Mesodermal cell (in vitro differentiated cells): ENCODE measurements at regions not wholly inside any gene's neighbourhood (a gene's known extent, or its start where the extent isn't known, plus 50 kb on each side); places are given as distances from the start of the nearest gene placed in this dataset.
A peak's percentile ranks its signal among the peaks of the same experiment; 100 is the strongest.

Source experiments
- H3K27ac ChIP-seq: 2 replicates; pipeline ENCODE4 v1.7.0; 2013; ENCODE audit warnings: mild to moderate bottlenecking, low read depth, low read length, moderate library complexity; ENCODE audit not compliant: severe bottlenecking
- H3K36me3 ChIP-seq: 2 replicates; pipeline ENCODE4 v1.7.1; 2013; ENCODE audit warnings: mild to moderate bottlenecking, low read length, moderate library complexity; ENCODE audit not compliant: control insufficient read depth, insufficient read depth
- H3K4me1 ChIP-seq: one replicate; pipeline ENCODE4 v1.7.1; 2013; ENCODE audit warnings: mild to moderate bottlenecking, low read length; ENCODE audit not compliant: insufficient read depth, control insufficient read depth, poor library complexity, severe bottlenecking
- H3K4me3 ChIP-seq: 2 replicates; pipeline ENCODE4 v1.7.0; 2013; ENCODE audit warnings: low read length, control low read depth, mild to moderate bottlenecking; ENCODE audit not compliant: insufficient read depth, poor library complexity, severe bottlenecking; ENCODE audit errors: extremely low read depth
- H3K9me3 ChIP-seq: 2 replicates; pipeline ENCODE4 v1.7.1; 2013; ENCODE audit warnings: mild to moderate bottlenecking, low read length, moderate library complexity; ENCODE audit not compliant: control insufficient read depth
- WGBS, 2 experiments: methylation state at CpG; one replicate each; pipeline ENCODE4 v1.1.5; 2013; ENCODE audit warnings: missing lambda C conversion rate in 2 of 2; ENCODE audit not compliant: insufficient coverage in 2 of 2; 5-methylcytosine and 5-hydroxymethylcytosine counted together

GRCh38 chr9:14560194-14560593, 133.0 kb downstream of the ZDHHC21 start:
- H3K27ac ChIP-seq: no peak overlapping the region
- WGBS, 2 experiments: 100% methylated on average over 2 of the region's 2 CpGs
- H3K9me3 ChIP-seq: no peaks in the 10 kb centered on the region
- no peaks in the 10 kb centered on the region for H3K4me1 ChIP-seq
- H3K36me3 ChIP-seq: no peaks in the 10 kb centered on the region
- no peak overlapping the region for H3K4me3 ChIP-seq

GRCh38 chr9:14554886-14555285, 138.3 kb downstream of the ZDHHC21 start:
- no peak overlapping the region for H3K4me3 ChIP-seq
- H3K36me3 ChIP-seq: no peaks in the 10 kb centered on the region
- H3K4me1 ChIP-seq: no peaks in the 10 kb centered on the region
- WGBS, 2 experiments: 83 to 100% methylated on average over 2 of the region's 4 CpGs
- H3K9me3 ChIP-seq: no peaks in the 10 kb centered on the region
- no peak overlapping the region for H3K27ac ChIP-seq

GRCh38 chr9:14547245-14548060, 145.8 kb downstream of the ZDHHC21 start:
- 62 to 67% methylated on average over 5 of the region's 5 CpGs for WGBS, 2 experiments
- Histone ChIP-seq H3K27ac (no peak overlapping the region), H3K36me3 (no peaks in the 10 kb centered on the region), H3K9me3 (no peaks in the 10 kb centered on the region), H3K4me3 (no peak overlapping the region), H3K4me1 (no peaks in the 10 kb centered on the region)

- 95 to 100% methylated on average over 2 to 4 of the region's 4 CpGs for WGBS, 2 experiments
- H3K27ac ChIP-seq: no peak overlapping the region
- no peaks in the 10 kb centered on the region for H3K36me3 ChIP-seq
- no peak overlapping the region for H3K4me3 ChIP-seq
- H3K4me1 ChIP-seq: no peaks in the 10 kb centered on the region
- no peaks in the 10 kb centered on the region for H3K9me3 ChIP-seq
These were observed 146.5 kb downstream of the ZDHHC21 start for GRCh38 chr9:14546693-14547092.

GRCh38 chr9:14542071-14542470, 151.2 kb downstream of the ZDHHC21 start:
- H3K27ac ChIP-seq: no peak overlapping the region
- WGBS, 2 experiments: 40 to 58% methylated on average over 1 to 3 of the region's 4 CpGs
- H3K36me3 ChIP-seq: no peaks in the 10 kb centered on the region
- H3K4me1 ChIP-seq: peaks cover 16% of the 10 kb centered on the region
- H3K9me3 ChIP-seq: no peaks in the 10 kb centered on the region
- no peak overlapping the region for H3K4me3 ChIP-seq

- 94 to 100% methylated on average over 1 to 2 of the region's 4 CpGs for WGBS, 2 experiments
- H3K4me3 ChIP-seq: no peak overlapping the region
- H3K4me1 ChIP-seq: peaks cover 25% of the 10 kb centered on the region
- no peaks in the 10 kb centered on the region for H3K36me3 ChIP-seq
- H3K9me3 ChIP-seq: no peaks in the 10 kb centered on the region
- peak overlapping the region; percentile 36 for H3K27ac ChIP-seq
These were observed 154.7 kb downstream of the ZDHHC21 start for GRCh38 chr9:14538526-14538925.

GRCh38 chr9:14535161-14535955, 157.9 kb downstream of the ZDHHC21 start:
- Histone ChIP-seq H3K27ac (no peak overlapping the region), H3K9me3 (no peaks in the 10 kb centered on the region)
- 85 to 88% methylated on average over 5 of the region's 12 CpGs for WGBS, 2 experiments

GRCh38 chr9:14533867-14534640, 159.2 kb downstream of the ZDHHC21 start:
- no peak overlapping the region for H3K4me3 ChIP-seq
- no peaks in the 10 kb centered on the region for H3K36me3 ChIP-seq
- H3K4me1 ChIP-seq: peaks cover 37% of the 10 kb centered on the region
- H3K27ac ChIP-seq: no peak overlapping the region
- WGBS, 2 experiments: 80 to 82% methylated on average over 16 to 17 of the region's 20 CpGs
- H3K9me3 ChIP-seq: no peaks in the 10 kb centered on the region

More at GRCh38 chr9:14535161-14535955, 157.9 kb downstream of the ZDHHC21 start:
- Histone ChIP-seq H3K4me3 (no peak overlapping the region), H3K4me1 (peaks cover 37% of the 10 kb centered on the region), H3K36me3 (no peaks in the 10 kb centered on the region)

GRCh38 chr9:14532456-14533115, 160.6 kb downstream of the ZDHHC21 start:
- H3K9me3 ChIP-seq: no peaks in the 10 kb centered on the region
- H3K4me3 ChIP-seq: no peak overlapping the region
- peaks cover 26% of the 10 kb centered on the region for H3K4me1 ChIP-seq
- no peaks in the 10 kb centered on the region for H3K36me3 ChIP-seq
- no peak overlapping the region for H3K27ac ChIP-seq
- 92 to 98% methylated on average over 7 of the region's 7 CpGs for WGBS, 2 experiments
